ENCODE measurements at regions not wholly inside any gene's neighbourhood (a gene's known extent, or its start where the extent isn't known, plus 50 kb on each side); places are given as distances from the start of the nearest gene placed in this dataset.
"Not testable (repeated sequence)": the region's sequence is repeated elsewhere in the genome, so short reads cannot be mapped to it uniquely, and the experiment has no call there.

DNA sequence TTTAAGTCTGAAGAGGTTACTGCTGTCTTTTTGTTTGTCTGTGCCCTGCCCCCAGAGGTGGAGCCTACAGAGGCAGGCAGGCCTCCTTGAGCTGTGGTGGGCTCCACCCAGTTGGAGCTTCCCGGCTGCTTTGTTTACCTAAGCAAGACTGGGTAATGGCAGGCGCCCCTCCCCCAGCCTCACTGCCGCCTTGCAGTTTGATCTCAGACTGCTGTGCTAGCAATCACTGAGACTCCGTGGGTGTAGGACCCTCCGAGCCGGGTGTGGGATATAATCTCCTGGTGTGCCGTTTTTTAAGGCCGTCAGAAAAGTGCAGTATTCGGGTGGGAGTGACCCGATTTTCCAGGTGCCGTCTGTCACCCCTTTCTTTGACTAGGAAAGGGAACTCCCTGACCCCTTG, 499.3 kb upstream of the GRAMD2B start:
- TF ChIP-seq RAD51 (IDR thresholded peaks at IDR 0.05); ATF2 (IDR thresholded peaks at IDR 0.05; ENCODE audit: low read length); ZBTB11 (CRISPR knock-in tag; IDR thresholded peaks at IDR 0.05); SIN3A (IDR thresholded peaks at IDR 0.05; ENCODE audit: low read depth, low read length); NBN (IDR thresholded peaks at IDR 0.05); CEBPB (IDR thresholded peaks at IDR 0.05; ENCODE audit: borderline replicate concordance in 1 of 2, low read depth in 2 of 2, low read length in 2 of 2); NFIC (IDR thresholded peaks at IDR 0.05; ENCODE audit: low read depth, low read length); IKZF2 (IDR thresholded peaks at IDR 0.05); EP300 (IDR thresholded peaks at IDR 0.05; ENCODE audit: borderline replicate concordance in 1 of 2, control insufficient read depth in 1 of 2, low read depth in 2 of 2, low read length in 2 of 2); CBFB (IDR thresholded peaks at IDR 0.05; ENCODE audit: low read depth); CTCF (IDR thresholded peaks at IDR 0.05 in 2 of 3, conservative IDR thresholded peaks at IDR 0.05 in 1 of 3; ENCODE audit: control insufficient read depth in 2 of 3, extremely low read depth in 1 of 3, insufficient read depth in 1 of 3, low read depth in 3 of 3, low read length in 3 of 3); FOXM1 (IDR thresholded peaks at IDR 0.05; ENCODE audit: low read depth, low read length); EZH2 (IDR thresholded peaks at IDR 0.05; ENCODE audit: borderline replicate concordance, control insufficient read depth, low read depth, low read length): not testable (repeated sequence)
- TF ChIP-seq, protein P1, sequence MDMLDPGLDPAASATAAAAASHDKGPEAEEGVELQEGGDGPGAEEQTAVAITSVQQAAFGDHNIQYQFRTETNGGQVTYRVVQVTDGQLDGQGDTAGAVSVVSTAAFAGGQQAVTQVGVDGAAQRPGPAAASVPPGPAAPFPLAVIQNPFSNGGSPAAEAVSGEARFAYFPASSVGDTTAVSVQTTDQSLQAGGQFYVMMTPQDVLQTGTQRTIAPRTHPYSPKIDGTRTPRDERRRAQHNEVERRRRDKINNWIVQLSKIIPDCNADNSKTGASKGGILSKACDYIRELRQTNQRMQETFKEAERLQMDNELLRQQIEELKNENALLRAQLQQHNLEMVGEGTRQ (IDR thresholded peaks at IDR 0.05; ENCODE audit: borderline replicate concordance, low read depth, low read length), result not testable (repeated sequence)

Measured in GM12878 (cell line).